Spleen (tissue), 7 donors: ENCODE measurements at regions not wholly inside any gene's neighbourhood (a gene's known extent, or its start where the extent isn't known, plus 50 kb on each side); places are given as distances from the start of the nearest gene placed in this dataset.

Source experiments
- POLR2A ChIP-seq, 3 donors: fragments of 450-650 bp; IDR thresholded peaks; one replicate each; pipeline ENCODE4 v1.5.1; 2017; ENCODE audit warnings: antibody characterized with exemption in 3 of 3, mild to moderate bottlenecking in 1 of 3
- TF ChIP-seq, protein P1 (sequence below), 11 experiments: fragments of 200-600 bp in 7 of 11; fragments of 450-650 bp in 4 of 11; sonication (generic) in 4 of 11; IDR thresholded peaks in 8 of 11; conservative IDR thresholded peaks in 3 of 11; 1 replicate in 7 of 11; 2 replicates in 4 of 11; pipeline versions ENCODE4 v1.4.0 to v1.8.0; 2016 to 2021; ENCODE audit warnings: antibody characterized with exemption in 11 of 11, inconsistent platforms in 4 of 11, mild to moderate bottlenecking in 1 of 11
- donor health status: DM: no; HTN: no; CAD: no; lungs with moderate emphysema.
- donor health status: DM: no; HTN: no; CAD: no.
- donor health status: DM: no; HTN: no; CAD: no.

DNA sequence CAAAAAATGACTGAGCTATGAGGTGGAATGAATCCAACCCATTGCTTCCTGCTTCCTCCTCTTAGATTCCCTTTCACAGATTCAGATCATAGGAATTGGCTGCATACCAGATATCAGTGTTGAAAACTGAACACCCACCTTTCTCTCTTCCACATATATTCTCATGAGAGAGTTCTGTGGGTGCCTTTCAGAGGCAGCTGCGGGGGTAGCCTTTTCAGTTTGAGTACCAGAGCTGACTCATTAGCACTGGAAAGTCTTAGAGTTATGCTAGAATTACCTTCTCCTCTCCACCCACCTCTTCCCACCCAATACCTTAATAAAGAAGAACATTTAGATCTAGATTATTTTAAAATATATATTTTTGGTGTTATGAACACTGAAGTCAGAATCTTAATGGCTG, 495.4 kb upstream of the SEL1L start:
- no peak for TF ChIP-seq POLR2A (IDR thresholded peaks at IDR 0.05)
- TF ChIP-seq, protein P1, sequence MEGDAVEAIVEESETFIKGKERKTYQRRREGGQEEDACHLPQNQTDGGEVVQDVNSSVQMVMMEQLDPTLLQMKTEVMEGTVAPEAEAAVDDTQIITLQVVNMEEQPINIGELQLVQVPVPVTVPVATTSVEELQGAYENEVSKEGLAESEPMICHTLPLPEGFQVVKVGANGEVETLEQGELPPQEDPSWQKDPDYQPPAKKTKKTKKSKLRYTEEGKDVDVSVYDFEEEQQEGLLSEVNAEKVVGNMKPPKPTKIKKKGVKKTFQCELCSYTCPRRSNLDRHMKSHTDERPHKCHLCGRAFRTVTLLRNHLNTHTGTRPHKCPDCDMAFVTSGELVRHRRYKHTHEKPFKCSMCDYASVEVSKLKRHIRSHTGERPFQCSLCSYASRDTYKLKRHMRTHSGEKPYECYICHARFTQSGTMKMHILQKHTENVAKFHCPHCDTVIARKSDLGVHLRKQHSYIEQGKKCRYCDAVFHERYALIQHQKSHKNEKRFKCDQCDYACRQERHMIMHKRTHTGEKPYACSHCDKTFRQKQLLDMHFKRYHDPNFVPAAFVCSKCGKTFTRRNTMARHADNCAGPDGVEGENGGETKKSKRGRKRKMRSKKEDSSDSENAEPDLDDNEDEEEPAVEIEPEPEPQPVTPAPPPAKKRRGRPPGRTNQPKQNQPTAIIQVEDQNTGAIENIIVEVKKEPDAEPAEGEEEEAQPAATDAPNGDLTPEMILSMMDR (IDR thresholded peaks at IDR 0.05 in 8 of 11, conservative IDR thresholded peaks at IDR 0.05 in 3 of 11), result no peak
